Epithelial cell of proximal tubule (primary cell): ENCODE measurements at regions not wholly inside any gene's neighbourhood (a gene's known extent, or its start where the extent isn't known, plus 50 kb on each side); places are given as distances from the start of the nearest gene placed in this dataset.

Experiments used
- DNase-seq: peaks from one replicate; pipeline ENCODE4 v3.0.0-alpha.2; 2011; ENCODE audit warnings: low read depth
- H3K4me3 ChIP-seq: 2 replicates; pipeline ENCODE4 v1.5.1; 2011; ENCODE audit warnings: low read depth, mild to moderate bottlenecking, low read length
- CTCF ChIP-seq: conservative IDR thresholded peaks from 2 replicates; pipeline ENCODE4 v1.5.1; 2012; ENCODE audit warnings: low read depth, mild to moderate bottlenecking, low read length

DNA sequence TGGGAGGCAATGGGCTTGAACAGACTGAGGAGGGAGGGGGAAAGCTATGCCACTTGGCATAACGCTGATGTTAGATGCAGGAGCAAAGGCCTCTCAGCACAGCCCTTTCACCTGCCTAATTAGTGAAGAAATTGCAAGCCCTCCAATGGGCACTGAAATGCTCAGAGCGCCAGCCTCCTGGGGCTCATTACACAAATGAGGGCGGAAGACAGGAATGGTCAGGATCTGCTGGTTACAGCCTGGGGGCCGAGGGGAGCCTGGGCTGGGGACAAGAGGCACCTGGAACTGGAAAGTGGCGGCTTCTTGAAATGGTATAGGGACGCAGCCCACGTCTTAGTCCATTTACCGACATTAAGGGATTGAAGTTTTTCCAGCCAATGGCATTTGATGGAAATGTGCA, 50.2 kb upstream of the PLET1 start:
- H3K4me3 ChIP-seq, result no peak overlapping the region
- TF ChIP-seq CTCF, result no peak

GRCh38 chr11:112315057-112315720, 54.5 kb upstream of the PLET1 start:
- H3K4me3 ChIP-seq, result no peak overlapping the region
- TF ChIP-seq CTCF, result no peak
- no peak for DNase-seq

More for the DNA sequence above, 50.2 kb upstream of the PLET1 start:
- DNase-seq, result no peak

DNA sequence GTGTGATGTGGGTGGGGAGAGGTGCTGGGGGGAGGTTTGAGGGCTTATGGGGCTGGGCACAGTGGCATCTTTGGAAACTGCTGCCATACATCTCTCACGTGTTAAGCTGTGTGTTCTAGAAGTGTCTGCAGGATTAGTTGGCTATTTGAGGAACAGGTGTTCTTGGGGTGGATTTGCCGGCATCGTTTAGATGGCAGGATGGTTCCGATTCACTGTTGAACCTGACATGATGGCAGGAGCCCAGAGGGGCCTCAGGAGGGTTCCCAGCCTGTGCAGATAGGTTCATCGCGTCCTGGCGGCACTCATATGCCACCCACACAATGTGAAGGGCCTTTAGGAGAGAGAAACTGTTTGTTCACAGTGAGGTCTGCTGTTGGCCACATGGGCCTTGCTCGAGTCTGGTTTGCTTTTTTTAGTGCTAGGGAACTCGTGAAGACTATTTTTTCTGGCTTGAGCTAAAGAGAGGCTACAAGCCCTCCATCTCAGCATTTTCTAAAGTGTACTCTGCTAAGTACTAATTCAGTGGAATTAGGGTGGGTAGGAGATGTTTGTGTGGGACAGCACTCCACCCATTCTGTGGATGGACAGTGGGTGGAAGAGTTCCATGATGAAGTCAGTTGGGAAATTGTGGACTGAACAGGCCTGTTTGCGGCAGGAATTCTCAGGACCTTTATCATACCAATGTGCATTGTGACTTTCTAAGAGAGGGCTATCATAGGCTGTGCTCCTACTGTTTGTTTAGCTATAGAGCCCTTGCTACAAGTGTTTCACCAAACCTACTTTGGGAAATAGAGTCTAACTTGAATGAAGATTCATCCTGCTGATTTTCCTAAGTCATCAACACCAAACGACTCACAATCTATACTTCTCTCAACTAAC, 55.4 kb upstream of the PLET1 start:
- H3K4me3 ChIP-seq, result no peak overlapping the region
- DNase-seq, result no peak

DNA sequence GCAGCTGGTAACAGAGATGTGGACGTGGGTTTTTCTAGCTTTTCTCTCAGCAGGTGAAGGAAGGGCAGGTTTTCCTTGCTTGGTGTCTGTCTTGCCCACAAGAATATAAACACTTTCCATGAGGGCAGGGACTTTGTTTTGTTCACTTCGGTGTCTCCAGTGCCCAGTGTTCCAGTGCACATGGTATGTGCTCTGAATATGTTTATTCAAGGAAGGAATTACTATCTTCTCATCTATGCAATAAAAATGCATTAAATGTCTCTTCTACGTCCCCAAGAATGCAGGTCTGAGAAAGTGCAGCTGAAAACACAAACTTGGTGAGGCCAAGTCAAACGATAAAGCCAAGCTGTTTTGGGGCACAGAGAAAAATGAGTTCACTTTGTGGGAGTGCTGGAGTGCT, 56.3 kb upstream of the PLET1 start:
- no peak for TF ChIP-seq CTCF
- DNase-seq, result no peak
- no peak overlapping the region for H3K4me3 ChIP-seq

More for the DNA sequence above, 55.4 kb upstream of the PLET1 start:
- TF ChIP-seq CTCF, result no peak

DNA sequence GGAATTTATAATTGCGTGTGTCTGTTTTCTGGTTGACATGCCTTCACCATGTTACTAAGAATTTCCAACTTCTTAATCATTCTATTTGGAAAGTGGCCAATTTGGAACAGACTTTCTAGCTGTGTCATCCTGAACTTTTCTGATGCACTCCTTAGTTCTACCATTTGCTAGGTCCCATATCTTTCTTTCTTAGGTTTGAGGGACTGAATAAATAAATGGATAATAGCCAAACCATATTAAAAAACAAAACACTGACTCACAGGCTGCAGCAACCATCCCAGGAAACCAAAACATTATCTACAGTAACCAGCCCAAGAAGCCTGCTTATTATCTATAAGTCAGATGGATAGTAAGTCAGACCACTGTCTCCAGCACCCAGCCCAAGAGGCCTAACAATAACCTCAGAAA, 57.5 kb upstream of the PLET1 start:
- no peak for TF ChIP-seq CTCF
- no peak overlapping the region for H3K4me3 ChIP-seq
- peak; percentile 66 for DNase-seq

DNA sequence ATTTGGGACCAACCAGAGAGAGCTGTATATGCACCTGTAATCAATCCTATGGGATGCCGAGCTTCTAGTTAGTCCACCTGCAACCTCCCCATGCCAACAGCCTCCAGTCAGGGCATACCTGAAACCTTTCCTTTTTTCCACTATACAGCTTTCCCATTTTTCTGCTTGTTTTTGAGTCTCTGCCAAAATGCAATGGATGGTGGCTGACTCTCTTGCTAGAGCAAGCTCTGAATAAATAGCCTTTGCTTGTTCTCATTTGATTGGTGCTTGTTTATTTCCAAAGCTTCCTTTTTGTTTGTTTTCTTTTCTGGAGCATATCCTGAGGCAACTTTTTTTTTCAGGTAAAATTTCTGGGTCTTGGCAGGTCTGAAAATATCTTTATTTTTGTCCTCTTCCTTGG, 58.0 kb upstream of the PLET1 start:
- TF ChIP-seq CTCF, result no peak
- no peak for DNase-seq
- H3K4me3 ChIP-seq, result no peak overlapping the region
